ENCODE measurements at regions not wholly inside any gene's neighbourhood (a gene's known extent, or its start where the extent isn't known, plus 50 kb on each side); places are given as distances from the start of the nearest gene placed in this dataset.
A peak's percentile ranks its signal among the peaks of the same experiment; 100 is the strongest.

- H3K9ac ChIP-seq (ENCODE audit: low read depth in 1 of 3, low read length in 3 of 3) = no peak overlapping the region
- no peaks in the 10 kb centered on the region for H3K36me3 ChIP-seq (ENCODE audit: control insufficient read depth in 3 of 3, insufficient read depth in 3 of 3, low read length in 3 of 3)
- H3K27me3 ChIP-seq (ENCODE audit: control insufficient read depth in 3 of 3, insufficient read depth in 3 of 3, low read length in 3 of 3) = no peaks in the 10 kb centered on the region
- no peaks in the 10 kb centered on the region for H3K9me3 ChIP-seq (ENCODE audit: control insufficient read depth in 3 of 3, low read length in 3 of 3)
- H3K4me3 ChIP-seq (ENCODE audit: low read length in 3 of 3) = no peak overlapping the region
- no peak overlapping the region for H3K27ac ChIP-seq (ENCODE audit: low read depth, low read length)
- peaks cover 0 to 3% (median 0%) of the 10 kb centered on the region in 3 donors for H3K4me1 ChIP-seq (ENCODE audit: control insufficient read depth in 3 of 3, insufficient read depth in 3 of 3, low read length in 3 of 3)
These were observed 142.5 kb downstream of the PHLDA1 start for GRCh38 chr12:75888874-75889613.

GRCh38 chr12:75888399-75888798, 143.2 kb downstream of the PHLDA1 start:
- peaks cover 0 to 3% (median 0%) of the 10 kb centered on the region in 3 donors for H3K4me1 ChIP-seq (ENCODE audit: control insufficient read depth in 3 of 3, insufficient read depth in 3 of 3, low read length in 3 of 3)
- H3K9ac ChIP-seq (ENCODE audit: low read depth in 1 of 3, low read length in 3 of 3) = no peak overlapping the region
- H3K27ac ChIP-seq (ENCODE audit: low read depth, low read length) = no peak overlapping the region
- no peaks in the 10 kb centered on the region for H3K36me3 ChIP-seq (ENCODE audit: control insufficient read depth in 3 of 3, insufficient read depth in 3 of 3, low read length in 3 of 3)
- H3K4me3 ChIP-seq (ENCODE audit: low read length in 3 of 3) = no peak overlapping the region
- H3K27me3 ChIP-seq (ENCODE audit: control insufficient read depth in 3 of 3, insufficient read depth in 3 of 3, low read length in 3 of 3) = no peaks in the 10 kb centered on the region
- no peaks in the 10 kb centered on the region for H3K9me3 ChIP-seq (ENCODE audit: control insufficient read depth in 3 of 3, low read length in 3 of 3)

GRCh38 chr12:75887979-75888378, 143.6 kb downstream of the PHLDA1 start:
- Histone ChIP-seq H3K27me3 (ENCODE audit: control insufficient read depth in 3 of 3, insufficient read depth in 3 of 3, low read length in 3 of 3) (no peaks in the 10 kb centered on the region), H3K36me3 (ENCODE audit: control insufficient read depth in 3 of 3, insufficient read depth in 3 of 3, low read length in 3 of 3) (no peaks in the 10 kb centered on the region), H3K4me1 (ENCODE audit: control insufficient read depth in 3 of 3, insufficient read depth in 3 of 3, low read length in 3 of 3) (peaks cover 0 to 3% (median 0%) of the 10 kb centered on the region in 3 donors), H3K9me3 (ENCODE audit: control insufficient read depth in 3 of 3, low read length in 3 of 3) (no peaks in the 10 kb centered on the region), H3K4me3 (ENCODE audit: low read length in 3 of 3) (no peak overlapping the region), H3K27ac (ENCODE audit: low read depth, low read length) (no peak overlapping the region), H3K9ac (ENCODE audit: low read depth in 1 of 3, low read length in 3 of 3) (no peak overlapping the region)

- Histone ChIP-seq H3K4me3 (ENCODE audit: low read length in 3 of 3) (no peak overlapping the region), H3K9me3 (ENCODE audit: control insufficient read depth in 3 of 3, low read length in 3 of 3) (no peaks in the 10 kb centered on the region), H3K36me3 (ENCODE audit: control insufficient read depth in 3 of 3, insufficient read depth in 3 of 3, low read length in 3 of 3) (no peaks in the 10 kb centered on the region), H3K4me1 (ENCODE audit: control insufficient read depth in 3 of 3, insufficient read depth in 3 of 3, low read length in 3 of 3) (no peaks in the 10 kb centered on the region), H3K9ac (ENCODE audit: low read depth in 1 of 3, low read length in 3 of 3) (no peak overlapping the region), H3K27me3 (ENCODE audit: control insufficient read depth in 3 of 3, insufficient read depth in 3 of 3, low read length in 3 of 3) (no peaks in the 10 kb centered on the region), H3K27ac (ENCODE audit: low read depth, low read length) (no peak overlapping the region)
These were observed 147.1 kb downstream of the PHLDA1 start for GRCh38 chr12:75884465-75884985.

- Histone ChIP-seq H3K9me3 (ENCODE audit: control insufficient read depth in 3 of 3, low read length in 3 of 3) (no peaks in the 10 kb centered on the region), H3K4me3 (ENCODE audit: low read length in 3 of 3) (no peak overlapping the region), H3K4me1 (ENCODE audit: control insufficient read depth in 3 of 3, insufficient read depth in 3 of 3, low read length in 3 of 3) (no peaks in the 10 kb centered on the region), H3K9ac (ENCODE audit: low read depth in 1 of 3, low read length in 3 of 3) (no peak overlapping the region), H3K27ac (ENCODE audit: low read depth, low read length) (no peak overlapping the region), H3K36me3 (ENCODE audit: control insufficient read depth in 3 of 3, insufficient read depth in 3 of 3, low read length in 3 of 3) (no peaks in the 10 kb centered on the region), H3K27me3 (ENCODE audit: control insufficient read depth in 3 of 3, insufficient read depth in 3 of 3, low read length in 3 of 3) (no peaks in the 10 kb centered on the region)
These were observed 148.3 kb downstream of the PHLDA1 start for GRCh38 chr12:75883241-75883640.

GRCh38 chr12:75882421-75882820, 149.2 kb downstream of the PHLDA1 start:
- Histone ChIP-seq H3K27me3 (ENCODE audit: control insufficient read depth in 3 of 3, insufficient read depth in 3 of 3, low read length in 3 of 3) (no peaks in the 10 kb centered on the region), H3K4me3 (ENCODE audit: low read length in 3 of 3) (no peak overlapping the region), H3K4me1 (ENCODE audit: control insufficient read depth in 3 of 3, insufficient read depth in 3 of 3, low read length in 3 of 3) (no peaks in the 10 kb centered on the region), H3K9me3 (ENCODE audit: control insufficient read depth in 3 of 3, low read length in 3 of 3) (no peaks in the 10 kb centered on the region), H3K27ac (ENCODE audit: low read depth, low read length) (no peak overlapping the region), H3K9ac (ENCODE audit: low read depth in 1 of 3, low read length in 3 of 3) (no peak overlapping the region), H3K36me3 (ENCODE audit: control insufficient read depth in 3 of 3, insufficient read depth in 3 of 3, low read length in 3 of 3) (no peaks in the 10 kb centered on the region)

- H3K27ac ChIP-seq (ENCODE audit: low read depth, low read length) = no peak overlapping the region
- H3K9me3 ChIP-seq (ENCODE audit: control insufficient read depth in 3 of 3, low read length in 3 of 3) = no peaks in the 10 kb centered on the region
These were observed 149.7 kb downstream of the PHLDA1 start for GRCh38 chr12:75881920-75882319.

GRCh38 chr12:75877763-75878621, 153.6 kb downstream of the PHLDA1 start:
- no peaks in the 10 kb centered on the region for H3K9me3 ChIP-seq (ENCODE audit: control insufficient read depth in 3 of 3, low read length in 3 of 3)
- no peaks in the 10 kb centered on the region for H3K4me1 ChIP-seq (ENCODE audit: control insufficient read depth in 3 of 3, insufficient read depth in 3 of 3, low read length in 3 of 3)
- H3K9ac ChIP-seq (ENCODE audit: low read depth in 1 of 3, low read length in 3 of 3) = no peak overlapping the region
- H3K4me3 ChIP-seq (ENCODE audit: low read length in 3 of 3) = peak overlapping the region in 1 of 3 donors; percentile 15
- H3K27ac ChIP-seq (ENCODE audit: low read depth, low read length) = no peak overlapping the region
- no peaks in the 10 kb centered on the region for H3K27me3 ChIP-seq (ENCODE audit: control insufficient read depth in 3 of 3, insufficient read depth in 3 of 3, low read length in 3 of 3)
- H3K36me3 ChIP-seq (ENCODE audit: control insufficient read depth in 3 of 3, insufficient read depth in 3 of 3, low read length in 3 of 3) = no peaks in the 10 kb centered on the region

More at GRCh38 chr12:75881920-75882319, 149.7 kb downstream of the PHLDA1 start:
- no peak overlapping the region for H3K4me3 ChIP-seq (ENCODE audit: low read length in 3 of 3)
- H3K36me3 ChIP-seq (ENCODE audit: control insufficient read depth in 3 of 3, insufficient read depth in 3 of 3, low read length in 3 of 3) = no peaks in the 10 kb centered on the region
- H3K27me3 ChIP-seq (ENCODE audit: control insufficient read depth in 3 of 3, insufficient read depth in 3 of 3, low read length in 3 of 3) = no peaks in the 10 kb centered on the region
- H3K9ac ChIP-seq (ENCODE audit: low read depth in 1 of 3, low read length in 3 of 3) = no peak overlapping the region
- no peaks in the 10 kb centered on the region for H3K4me1 ChIP-seq (ENCODE audit: control insufficient read depth in 3 of 3, insufficient read depth in 3 of 3, low read length in 3 of 3)

GRCh38 chr12:75876832-75877762, 154.5 kb downstream of the PHLDA1 start:
- H3K4me3 ChIP-seq (ENCODE audit: low read length in 3 of 3) = no peak overlapping the region
- no peaks in the 10 kb centered on the region for H3K27me3 ChIP-seq (ENCODE audit: control insufficient read depth in 3 of 3, insufficient read depth in 3 of 3, low read length in 3 of 3)
- H3K27ac ChIP-seq (ENCODE audit: low read depth, low read length) = no peak overlapping the region
- H3K36me3 ChIP-seq (ENCODE audit: control insufficient read depth in 3 of 3, insufficient read depth in 3 of 3, low read length in 3 of 3) = no peaks in the 10 kb centered on the region
- no peak overlapping the region for H3K9ac ChIP-seq (ENCODE audit: low read depth in 1 of 3, low read length in 3 of 3)
- H3K4me1 ChIP-seq (ENCODE audit: control insufficient read depth in 3 of 3, insufficient read depth in 3 of 3, low read length in 3 of 3) = no peaks in the 10 kb centered on the region
- H3K9me3 ChIP-seq (ENCODE audit: control insufficient read depth in 3 of 3, low read length in 3 of 3) = no peaks in the 10 kb centered on the region
